GM18868 (cell line): ENCODE measurements at regions not wholly inside any gene's neighbourhood (a gene's known extent, or its start where the extent isn't known, plus 50 kb on each side); places are given as distances from the start of the nearest gene placed in this dataset.
"Not testable (repeated sequence)": the region's sequence is repeated elsewhere in the genome, so short reads cannot be mapped to it uniquely, and the experiment has no call there.

ENCODE experiments used
- ATAC-seq: cut with Tn5 transposase; IDR thresholded peaks from one replicate; pipeline ENCODE4 v1.9.1; 2021; ENCODE audit warnings: mild to moderate bottlenecking, moderate library complexity; ENCODE audit not compliant: unreplicated experiment

- ATAC-seq, result not testable (repeated sequence)
Observed at GRCh38 chrX:143228600-143228999, 202.9 kb downstream of the SPANXN4 start.

GRCh38 chrX:143206966-143207365 is 181.2 kb downstream of the SPANXN4 start:
- no peak for ATAC-seq

- ATAC-seq, result no peak
Observed at GRCh38 chrX:143171703-143172102, 146.0 kb downstream of the SPANXN4 start.

GRCh38 chrX:143165778-143166177 is 140.1 kb downstream of the SPANXN4 start:
- ATAC-seq, result no peak

- no peak for ATAC-seq
Observed at GRCh38 chrX:143139681-143140080, 114.0 kb downstream of the SPANXN4 start.

GRCh38 chrX:143121477-143121876 is 95.7 kb downstream of the SPANXN4 start:
- no peak for ATAC-seq

GRCh38 chrX:143115466-143115865 is 89.7 kb downstream of the SPANXN4 start:
- ATAC-seq, result no peak

- no peak for ATAC-seq
Observed at GRCh38 chrX:143095816-143096215, 70.1 kb downstream of the SPANXN4 start.

- no peak for ATAC-seq
Observed at GRCh38 chrX:143095321-143095720, 69.6 kb downstream of the SPANXN4 start.

- ATAC-seq, result no peak
Observed at GRCh38 chrX:143094417-143095023, 68.8 kb downstream of the SPANXN4 start.
